ENCODE measurements at regions not wholly inside any gene's neighbourhood (a gene's known extent, or its start where the extent isn't known, plus 50 kb on each side); places are given as distances from the start of the nearest gene placed in this dataset.

DNA sequence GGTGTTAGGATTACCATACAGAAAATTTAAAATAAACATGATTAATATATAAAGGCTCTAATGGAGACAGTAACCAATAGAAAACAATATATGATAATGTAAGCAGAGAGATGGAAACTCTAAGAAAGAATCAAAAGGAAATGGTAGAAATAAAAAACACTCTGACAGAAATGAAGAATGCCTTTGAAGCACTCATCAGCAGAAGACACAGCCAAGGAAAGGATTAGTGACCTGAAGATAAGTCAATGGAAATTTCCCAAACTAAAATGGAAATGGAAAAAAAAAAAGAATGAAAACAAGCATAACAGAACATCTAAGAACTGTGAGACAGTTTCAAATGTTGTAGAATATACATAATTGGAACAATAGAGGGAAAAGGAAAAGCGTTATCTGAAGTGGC is 302.6 kb downstream of the DRD1 start:
- no peak for TF ChIP-seq POLR2A (IDR thresholded peaks at IDR 0.05)
- TF ChIP-seq CTCF (IDR thresholded peaks at IDR 0.05) = no peak

Measured in ovary (tissue), 3 donors.